Chondrocyte (in vitro differentiated cells): ENCODE measurements at regions not wholly inside any gene's neighbourhood (a gene's known extent, or its start where the extent isn't known, plus 50 kb on each side); places are given as distances from the start of the nearest gene placed in this dataset.

ENCODE experiments used
- DNase-seq: peaks from one replicate; pipeline ENCODE4 v3.0.0; 2021; ENCODE audit warnings: mixed read lengths, low spot score
- H3K27ac Mint-ChIP-seq: one replicate; pipeline ENCODE4 v1.8.0; 2021; ENCODE audit warnings: mild to moderate bottlenecking, moderate library complexity, mixed read lengths; ENCODE audit not compliant: unreplicated experiment
- H3K27me3 Mint-ChIP-seq: 2 replicates; pipeline ENCODE4 v1.8.0; 2021; ENCODE audit warnings: low read depth, mixed read lengths
- H3K36me3 Mint-ChIP-seq: 2 replicates; pipeline ENCODE4 v1.8.0; 2021; ENCODE audit warnings: low read depth, mixed read lengths
- H3K4me1 Mint-ChIP-seq: 2 replicates; pipeline ENCODE4 v1.8.0; 2021; ENCODE audit warnings: low read depth, mild to moderate bottlenecking, mixed read lengths
- H3K4me3 Mint-ChIP-seq: one replicate; pipeline ENCODE4 v1.8.0; 2021; ENCODE audit warnings: mild to moderate bottlenecking, moderate library complexity, mixed read lengths; ENCODE audit not compliant: unreplicated experiment
- H3K9me3 Mint-ChIP-seq: 2 replicates; pipeline ENCODE4 v1.8.0; 2021; ENCODE audit warnings: low read depth, mixed read lengths
- TF ChIP-seq, protein P1 (sequence below): fragments of 200-600 bp; sonication (generic); IDR thresholded peaks from 2 replicates; pipeline ENCODE4 v1.5.0; 2021; ENCODE audit warnings: antibody characterized with exemption, mild to moderate bottlenecking, moderate library complexity

DNA sequence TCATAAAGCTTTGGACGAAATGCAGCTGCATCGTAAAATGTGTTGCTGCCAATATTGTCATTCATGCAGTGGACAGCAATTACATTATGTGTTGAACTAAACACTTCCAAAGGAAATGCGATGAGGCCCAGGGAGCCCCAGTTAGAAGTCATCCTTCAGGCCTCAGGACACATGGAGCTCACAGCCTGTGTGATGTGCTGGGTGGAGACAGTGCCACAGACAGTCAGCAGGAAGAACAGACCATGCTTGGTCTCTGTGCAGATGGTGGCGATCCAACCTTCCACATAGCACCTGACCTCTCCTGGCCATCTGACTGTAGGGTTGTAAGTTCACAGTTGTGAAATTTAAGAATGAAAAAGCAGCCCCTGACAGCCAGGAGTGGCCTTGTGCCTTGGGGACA lies 118.3 kb upstream of the ALKAL2 start:
- Mint-ChIP-seq H3K27ac (no peak overlapping the region), H3K4me1 (peaks cover 5% of the 10 kb centered on the region), H3K27me3 (no peaks in the 10 kb centered on the region), H3K4me3 (no peak overlapping the region), H3K9me3 (peaks cover 10% of the 10 kb centered on the region), H3K36me3 (peaks cover 10% of the 10 kb centered on the region)
- TF ChIP-seq, protein P1, sequence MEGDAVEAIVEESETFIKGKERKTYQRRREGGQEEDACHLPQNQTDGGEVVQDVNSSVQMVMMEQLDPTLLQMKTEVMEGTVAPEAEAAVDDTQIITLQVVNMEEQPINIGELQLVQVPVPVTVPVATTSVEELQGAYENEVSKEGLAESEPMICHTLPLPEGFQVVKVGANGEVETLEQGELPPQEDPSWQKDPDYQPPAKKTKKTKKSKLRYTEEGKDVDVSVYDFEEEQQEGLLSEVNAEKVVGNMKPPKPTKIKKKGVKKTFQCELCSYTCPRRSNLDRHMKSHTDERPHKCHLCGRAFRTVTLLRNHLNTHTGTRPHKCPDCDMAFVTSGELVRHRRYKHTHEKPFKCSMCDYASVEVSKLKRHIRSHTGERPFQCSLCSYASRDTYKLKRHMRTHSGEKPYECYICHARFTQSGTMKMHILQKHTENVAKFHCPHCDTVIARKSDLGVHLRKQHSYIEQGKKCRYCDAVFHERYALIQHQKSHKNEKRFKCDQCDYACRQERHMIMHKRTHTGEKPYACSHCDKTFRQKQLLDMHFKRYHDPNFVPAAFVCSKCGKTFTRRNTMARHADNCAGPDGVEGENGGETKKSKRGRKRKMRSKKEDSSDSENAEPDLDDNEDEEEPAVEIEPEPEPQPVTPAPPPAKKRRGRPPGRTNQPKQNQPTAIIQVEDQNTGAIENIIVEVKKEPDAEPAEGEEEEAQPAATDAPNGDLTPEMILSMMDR: no peak
- DNase-seq: no peak

DNA sequence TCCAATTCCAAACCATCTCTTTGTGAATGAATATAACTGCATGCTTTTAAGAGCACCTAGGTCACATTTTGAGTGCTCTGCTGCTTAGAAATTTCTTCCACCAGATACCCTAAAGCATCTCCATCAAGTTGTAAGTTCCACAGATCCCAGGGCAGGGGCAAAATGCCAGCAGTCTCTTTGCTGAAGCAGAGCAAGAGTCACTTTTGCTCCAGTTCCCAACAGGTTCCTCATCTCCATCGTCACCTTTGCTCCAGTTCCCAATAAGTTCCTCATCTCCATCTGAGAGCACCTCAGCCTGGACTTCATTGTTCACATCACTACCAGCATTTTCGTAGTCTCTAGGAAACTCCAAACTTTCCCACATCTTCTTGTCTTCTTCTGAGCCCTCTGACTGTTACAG lies 116.7 kb upstream of the ALKAL2 start:
- H3K27ac Mint-ChIP-seq: no peak overlapping the region
- H3K9me3 Mint-ChIP-seq: peaks cover 8% of the 10 kb centered on the region
- TF ChIP-seq, protein P1: no peak
- H3K36me3 Mint-ChIP-seq: peaks cover 3% of the 10 kb centered on the region
- no peak overlapping the region for H3K4me3 Mint-ChIP-seq
- no peaks in the 10 kb centered on the region for H3K27me3 Mint-ChIP-seq
- no peak for DNase-seq
- H3K4me1 Mint-ChIP-seq: peaks cover 11% of the 10 kb centered on the region

DNA sequence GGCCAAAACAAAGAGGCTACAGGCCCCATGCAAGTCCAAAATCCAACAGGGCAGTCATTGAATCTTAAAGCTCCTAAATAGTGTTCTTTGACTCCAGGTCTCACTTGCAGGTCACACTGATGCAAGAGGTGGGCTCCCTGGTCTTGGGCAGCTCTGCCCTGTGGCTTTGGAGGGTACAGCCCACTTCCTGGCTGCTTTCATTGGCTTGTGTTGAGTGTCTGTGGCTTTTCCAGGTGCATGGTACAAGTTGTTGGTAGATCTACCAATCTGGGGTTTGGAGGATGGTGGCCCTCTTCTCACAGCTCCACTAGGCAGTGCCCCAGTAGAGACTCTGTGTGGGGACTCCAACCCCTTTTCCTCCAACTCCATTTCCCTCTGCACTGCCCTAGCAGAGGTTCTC lies 115.8 kb upstream of the ALKAL2 start:
- TF ChIP-seq, protein P1: no peak
- no peak for DNase-seq
- Mint-ChIP-seq H3K27me3 (no peaks in the 10 kb centered on the region), H3K36me3 (peaks cover 3% of the 10 kb centered on the region), H3K9me3 (peaks cover 8% of the 10 kb centered on the region), H3K4me3 (no peak overlapping the region), H3K4me1 (peaks cover 11% of the 10 kb centered on the region), H3K27ac (no peak overlapping the region)

DNA sequence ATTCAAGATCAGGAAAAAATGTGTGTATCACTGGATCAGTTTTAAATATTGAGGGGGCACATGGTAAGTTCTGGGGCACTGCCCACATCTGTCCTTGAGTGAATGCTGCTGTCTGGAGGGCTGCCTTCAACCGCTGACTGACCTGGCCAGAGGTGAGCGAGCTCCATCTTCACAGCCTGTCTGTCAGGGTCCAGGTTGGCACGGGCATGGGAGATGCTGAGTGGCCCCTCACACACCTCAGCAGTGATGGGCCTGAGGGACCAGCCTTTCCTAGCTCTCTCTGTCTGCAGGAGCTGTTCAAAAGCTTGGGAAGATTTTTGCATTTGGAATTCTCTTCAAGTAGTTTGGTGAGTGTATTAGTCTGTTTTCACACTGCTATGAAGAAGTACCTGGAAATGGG lies 114.8 kb upstream of the ALKAL2 start:
- no peak overlapping the region for H3K4me3 Mint-ChIP-seq
- DNase-seq: no peak
- H3K4me1 Mint-ChIP-seq: peaks cover 11% of the 10 kb centered on the region
- peaks cover 3% of the 10 kb centered on the region for H3K36me3 Mint-ChIP-seq
- peaks cover 8% of the 10 kb centered on the region for H3K9me3 Mint-ChIP-seq
- H3K27ac Mint-ChIP-seq: no peak overlapping the region
- H3K27me3 Mint-ChIP-seq: no peaks in the 10 kb centered on the region
- TF ChIP-seq, protein P1: no peak

DNA sequence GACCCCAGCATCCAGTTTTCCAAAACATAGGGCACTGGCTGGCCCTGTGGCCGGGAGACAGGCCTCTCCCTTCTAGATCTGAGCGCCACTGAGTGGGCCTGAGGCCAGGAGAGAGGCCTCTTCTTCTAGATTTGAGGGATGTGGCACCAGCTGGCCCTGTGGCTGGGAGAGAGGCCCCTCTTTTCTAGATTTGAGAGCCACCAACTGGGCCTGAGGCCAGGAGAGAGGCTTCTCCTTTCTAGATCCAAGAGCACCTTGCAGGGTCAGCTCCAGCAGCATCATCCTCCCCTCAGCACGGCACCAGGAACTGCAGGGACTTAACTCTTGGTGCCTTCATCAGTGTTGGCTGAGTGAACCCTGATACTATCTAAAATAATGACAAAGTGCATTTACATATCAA lies 114.3 kb upstream of the ALKAL2 start:
- Mint-ChIP-seq H3K27ac (no peak overlapping the region), H3K27me3 (no peaks in the 10 kb centered on the region), H3K4me3 (no peak overlapping the region), H3K9me3 (peaks cover 8% of the 10 kb centered on the region), H3K36me3 (peaks cover 3% of the 10 kb centered on the region), H3K4me1 (peaks cover 11% of the 10 kb centered on the region)
- TF ChIP-seq, protein P1: no peak
- no peak for DNase-seq
